Activated CD8-positive, alpha-beta T cell treated with anti-CD3 and anti-CD28 coated beads for 36 hours (primary cell): ENCODE measurements at regions not wholly inside any gene's neighbourhood (a gene's known extent, or its start where the extent isn't known, plus 50 kb on each side); places are given as distances from the start of the nearest gene placed in this dataset.

ENCODE experiments used
- ATAC-seq: fragments of 200-7000 bp; cut with Tn5 transposase; one replicate; pipeline ENCODE4 v1.10.0; 2021; ENCODE audit warnings: mild to moderate bottlenecking, moderate library complexity
- CTCF ChIA-PET: fragments of 350-600 bp; sonication (Branson Sonifier 250); formaldehyde crosslinking; loops from one replicate; lab custom pipeline; 2021; ENCODE audit warnings: antibody characterized with exemption; lab: Charles Lee
- POLR2A ChIA-PET: fragments of 350-600 bp; sonication (Branson Sonifier 250); formaldehyde crosslinking; loops from one replicate; lab custom pipeline; 2021; ENCODE audit warnings: antibody characterized with exemption; lab: Charles Lee
- DNase-seq: peaks from one replicate; pipeline ENCODE4 v3.0.0-alpha.2; 2020
- H3K27ac Mint-ChIP-seq: one replicate; pipeline ENCODE4 v1.8.0; 2021; ENCODE audit warnings: mild to moderate bottlenecking, mixed read lengths
- H3K27me3 Mint-ChIP-seq: one replicate; pipeline ENCODE4 v1.8.0; 2021; ENCODE audit warnings: mixed read lengths
- H3K36me3 Mint-ChIP-seq: one replicate; pipeline ENCODE4 v1.8.0; 2021; ENCODE audit warnings: low read depth, mixed read lengths
- H3K4me1 Mint-ChIP-seq: one replicate; pipeline ENCODE4 v1.8.0; 2021; ENCODE audit warnings: low read depth, mixed read lengths
- H3K4me3 Mint-ChIP-seq: one replicate; pipeline ENCODE4 v1.8.0; 2021; ENCODE audit warnings: mild to moderate bottlenecking, moderate library complexity, mixed read lengths
- H3K9me3 Mint-ChIP-seq: one replicate; pipeline ENCODE4 v1.8.0; 2021; ENCODE audit warnings: mixed read lengths
- CTCF ChIP-seq: fragments of 200-600 bp; IDR thresholded peaks from one replicate; pipeline ENCODE4 v1.8.0; 2022; ENCODE audit warnings: antibody characterized with exemption, mild to moderate bottlenecking
- intact Hi-C: fragments of 100-400 bp; cut with micrococcal nuclease; formaldehyde crosslinking; loops from one replicate; pipeline ENCODE4 v1.10.0; 2022

GRCh38 chr9:71614409-71615010, 153.8 kb downstream of the CEMIP2 start:
- intact Hi-C loops, result loop anchor here (10.0 kb wide), 1 partner anchor 60 kb away; no protein-coding TSS in a partner anchor
- no peaks in the 10 kb centered on the region for H3K4me1 Mint-ChIP-seq
- H3K36me3 Mint-ChIP-seq, result no peaks in the 10 kb centered on the region
- ChIA-PET POLR2A (no interaction called here), CTCF (interaction anchor here (0.7 to 4.1 kb wide), 5 partner anchors 10 to 193 kb away, joined by 3 to 23 read pairs (median 3); no protein-coding TSS in a partner anchor)
- H3K9me3 Mint-ChIP-seq, result peaks cover 7% of the 10 kb centered on the region
- DNase-seq, result no peak
- no peak overlapping the region for H3K27ac Mint-ChIP-seq
- no peak for TF ChIP-seq CTCF
- no peak for ATAC-seq
- H3K27me3 Mint-ChIP-seq, result no peaks in the 10 kb centered on the region
- no peak overlapping the region for H3K4me3 Mint-ChIP-seq

- H3K27ac Mint-ChIP-seq, result no peak overlapping the region
- no peak for ATAC-seq
- intact Hi-C loops, result loop anchor here (10.0 kb wide), 1 partner anchor 62 kb away; no protein-coding TSS in a partner anchor
- ChIA-PET POLR2A (no interaction called here), CTCF (interaction anchor here (1.0 to 2.3 kb wide), 2 partner anchors 8 to 65 kb away, joined by 3 to 21 read pairs; no protein-coding TSS in a partner anchor)
- H3K4me3 Mint-ChIP-seq, result no peak overlapping the region
- no peaks in the 10 kb centered on the region for H3K36me3 Mint-ChIP-seq
- DNase-seq, result no peak
- H3K27me3 Mint-ChIP-seq, result no peaks in the 10 kb centered on the region
- no peaks in the 10 kb centered on the region for H3K4me1 Mint-ChIP-seq
- TF ChIP-seq CTCF, result no peak
- H3K9me3 Mint-ChIP-seq, result peaks cover 7% of the 10 kb centered on the region
Observed at GRCh38 chr9:71612889-71613288, 155.4 kb downstream of the CEMIP2 start.

GRCh38 chr9:71609448-71609830, 158.9 kb downstream of the CEMIP2 start:
- H3K27me3 Mint-ChIP-seq, result no peaks in the 10 kb centered on the region
- no peak for TF ChIP-seq CTCF
- H3K36me3 Mint-ChIP-seq, result no peaks in the 10 kb centered on the region
- peaks cover 3% of the 10 kb centered on the region for H3K9me3 Mint-ChIP-seq
- ChIA-PET POLR2A (no interaction called here), CTCF (interaction anchor here (1.4 kb wide), 1 partner anchor 415 kb away, joined by 4 read pairs; no protein-coding TSS in a partner anchor)
- ATAC-seq, result no peak
- intact Hi-C loops, result loop anchor here (10.0 kb wide), 1 partner anchor 415 kb away; no protein-coding TSS in a partner anchor
- H3K27ac Mint-ChIP-seq, result no peak overlapping the region
- H3K4me1 Mint-ChIP-seq, result no peaks in the 10 kb centered on the region
- no peak overlapping the region for H3K4me3 Mint-ChIP-seq
- DNase-seq, result no peak

- TF ChIP-seq CTCF, result no peak
- no peak overlapping the region for H3K4me3 Mint-ChIP-seq
- H3K4me1 Mint-ChIP-seq, result no peaks in the 10 kb centered on the region
- intact Hi-C loops, result loop anchor here (10.0 kb wide), 1 partner anchor 416 kb away; no protein-coding TSS in a partner anchor
- no peak for ATAC-seq
- no peak overlapping the region for H3K27ac Mint-ChIP-seq
- ChIA-PET POLR2A (no interaction called here), CTCF (interaction anchor here (1.4 kb wide), 1 partner anchor 416 kb away, joined by 4 read pairs; no protein-coding TSS in a partner anchor)
- H3K36me3 Mint-ChIP-seq, result no peaks in the 10 kb centered on the region
- H3K27me3 Mint-ChIP-seq, result no peaks in the 10 kb centered on the region
- peaks cover 3% of the 10 kb centered on the region for H3K9me3 Mint-ChIP-seq
- DNase-seq, result no peak
Observed at GRCh38 chr9:71608825-71609447, 159.4 kb downstream of the CEMIP2 start.

GRCh38 chr9:71608021-71608420, 160.3 kb downstream of the CEMIP2 start:
- no peak overlapping the region for H3K27ac Mint-ChIP-seq
- ATAC-seq, result no peak

More at GRCh38 chr9:71608021-71608420, 160.3 kb downstream of the CEMIP2 start:
- no peak for TF ChIP-seq CTCF
- H3K36me3 Mint-ChIP-seq, result no peaks in the 10 kb centered on the region
- peaks cover 3% of the 10 kb centered on the region for H3K9me3 Mint-ChIP-seq
- intact Hi-C loops, result loop anchor here (10.0 kb wide), 1 partner anchor 417 kb away; no protein-coding TSS in a partner anchor
- CTCF ChIA-PET, result interaction anchor here (1.4 kb wide), 1 partner anchor 416 kb away, joined by 4 read pairs; no protein-coding TSS in a partner anchor
- POLR2A ChIA-PET, result no interaction called here
- no peaks in the 10 kb centered on the region for H3K27me3 Mint-ChIP-seq
- DNase-seq, result no peak
- no peak overlapping the region for H3K4me3 Mint-ChIP-seq
- no peaks in the 10 kb centered on the region for H3K4me1 Mint-ChIP-seq
